ENCODE measurements at regions not wholly inside any gene's neighbourhood (a gene's known extent, or its start where the extent isn't known, plus 50 kb on each side); places are given as distances from the start of the nearest gene placed in this dataset.

DNA sequence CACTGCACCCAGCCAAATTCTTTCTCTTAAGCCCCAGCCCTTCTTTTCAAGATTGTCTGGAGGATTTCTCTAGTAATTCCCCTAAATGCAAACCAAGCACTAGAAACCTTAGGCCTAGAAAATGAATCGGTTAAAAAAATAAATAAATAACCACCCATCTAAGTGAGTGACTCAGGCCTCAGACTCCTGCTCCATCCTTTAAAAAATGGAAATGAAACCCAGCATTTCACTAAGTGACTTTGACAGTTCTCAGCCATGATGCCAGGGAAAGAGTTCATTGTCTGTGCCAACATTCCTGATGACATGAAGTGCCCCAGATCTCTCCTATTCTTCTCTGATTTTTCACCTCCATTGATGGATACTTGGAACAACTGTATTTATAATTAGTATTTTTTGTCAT lies 415.2 kb upstream of the DAB1 start:
- no peak for DNase-seq (ENCODE audit: low read depth)
- no peak overlapping the region for H3K4me3 ChIP-seq (ENCODE audit: low read depth, low read length)
- no peak for TF ChIP-seq CTCF (IDR thresholded peaks at IDR 0.05; ENCODE audit: control insufficient read depth, extremely low read depth, insufficient read depth)

DNA sequence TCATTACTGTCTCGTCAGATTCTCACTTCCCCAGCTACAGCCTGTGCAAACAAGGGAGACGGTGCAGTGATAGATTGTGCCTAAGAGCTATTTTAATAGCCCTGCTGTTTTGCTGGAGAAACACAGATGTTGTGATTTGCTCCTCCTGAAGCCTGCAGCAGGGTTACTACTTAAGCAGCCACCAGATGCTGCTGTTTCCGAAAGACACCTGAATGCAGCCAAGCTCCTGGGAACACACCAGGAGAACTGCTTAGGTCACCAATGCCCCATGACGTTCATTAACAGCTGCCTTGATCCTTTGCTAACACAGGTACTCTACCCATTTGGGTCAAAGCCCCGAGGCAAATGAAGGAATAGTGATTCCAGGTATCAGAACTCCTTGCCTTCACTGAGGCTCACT lies 411.8 kb upstream of the DAB1 start:
- H3K4me3 ChIP-seq (ENCODE audit: low read depth, low read length) = no peak overlapping the region
- DNase-seq (ENCODE audit: low read depth) = no peak
- TF ChIP-seq CTCF (IDR thresholded peaks at IDR 0.05; ENCODE audit: control insufficient read depth, extremely low read depth, insufficient read depth) = peak; percentile 45

- H3K4me3 ChIP-seq (ENCODE audit: low read depth, low read length) = no peak overlapping the region
- no peak for DNase-seq (ENCODE audit: low read depth)
- TF ChIP-seq CTCF (IDR thresholded peaks at IDR 0.05; ENCODE audit: control insufficient read depth, extremely low read depth, insufficient read depth) = no peak
Observed at GRCh38 chr1:57833296-57833695, 409.4 kb upstream of the DAB1 start.

GRCh38 chr1:57832612-57833011 lies 408.8 kb upstream of the DAB1 start:
- no peak for TF ChIP-seq CTCF (IDR thresholded peaks at IDR 0.05; ENCODE audit: control insufficient read depth, extremely low read depth, insufficient read depth)
- DNase-seq (ENCODE audit: low read depth) = no peak
- no peak overlapping the region for H3K4me3 ChIP-seq (ENCODE audit: low read depth, low read length)

GRCh38 chr1:57831624-57832023 lies 407.8 kb upstream of the DAB1 start:
- DNase-seq (ENCODE audit: low read depth) = no peak
- no peak for TF ChIP-seq CTCF (IDR thresholded peaks at IDR 0.05; ENCODE audit: control insufficient read depth, extremely low read depth, insufficient read depth)
- H3K4me3 ChIP-seq (ENCODE audit: low read depth, low read length) = no peak overlapping the region

- DNase-seq (ENCODE audit: low read depth) = no peak
- no peak overlapping the region for H3K4me3 ChIP-seq (ENCODE audit: low read depth, low read length)
- no peak for TF ChIP-seq CTCF (IDR thresholded peaks at IDR 0.05; ENCODE audit: control insufficient read depth, extremely low read depth, insufficient read depth)
Observed at GRCh38 chr1:57826535-57826934, 402.7 kb upstream of the DAB1 start.

DNA sequence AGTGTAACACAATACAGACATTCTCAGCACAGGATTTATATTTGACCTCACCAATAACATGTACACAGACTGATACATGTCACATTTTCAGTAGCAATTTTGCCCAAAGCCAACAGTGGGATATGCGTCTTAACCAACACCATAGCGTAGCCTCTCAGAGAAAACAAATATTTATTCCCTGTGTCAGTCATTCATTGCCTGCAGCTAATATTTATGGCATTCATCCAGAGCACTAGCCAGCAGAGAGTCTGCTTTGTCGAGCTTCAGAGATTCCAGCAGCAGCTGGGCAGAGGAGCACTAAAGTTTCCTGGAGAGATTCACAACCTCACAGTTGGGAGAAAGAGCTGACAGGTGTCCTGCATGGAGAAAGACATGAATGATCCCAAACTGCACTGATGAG lies 400.7 kb upstream of the DAB1 start:
- no peak for TF ChIP-seq CTCF (IDR thresholded peaks at IDR 0.05; ENCODE audit: control insufficient read depth, extremely low read depth, insufficient read depth)
- no peak overlapping the region for H3K4me3 ChIP-seq (ENCODE audit: low read depth, low read length)
- DNase-seq (ENCODE audit: low read depth) = peak; percentile 25

Data from LNCaP clone FGC (cell line).